ENCODE measurements at regions not wholly inside any gene's neighbourhood (a gene's known extent, or its start where the extent isn't known, plus 50 kb on each side); places are given as distances from the start of the nearest gene placed in this dataset.
A peak's percentile ranks its signal among the peaks of the same experiment; 100 is the strongest.

- DNase-seq (ENCODE audit: low spot score), result peak; percentile 94
Observed at GRCh38 chr2:146874260-146874658, 970.6 kb upstream of the ACVR2A start.

DNA sequence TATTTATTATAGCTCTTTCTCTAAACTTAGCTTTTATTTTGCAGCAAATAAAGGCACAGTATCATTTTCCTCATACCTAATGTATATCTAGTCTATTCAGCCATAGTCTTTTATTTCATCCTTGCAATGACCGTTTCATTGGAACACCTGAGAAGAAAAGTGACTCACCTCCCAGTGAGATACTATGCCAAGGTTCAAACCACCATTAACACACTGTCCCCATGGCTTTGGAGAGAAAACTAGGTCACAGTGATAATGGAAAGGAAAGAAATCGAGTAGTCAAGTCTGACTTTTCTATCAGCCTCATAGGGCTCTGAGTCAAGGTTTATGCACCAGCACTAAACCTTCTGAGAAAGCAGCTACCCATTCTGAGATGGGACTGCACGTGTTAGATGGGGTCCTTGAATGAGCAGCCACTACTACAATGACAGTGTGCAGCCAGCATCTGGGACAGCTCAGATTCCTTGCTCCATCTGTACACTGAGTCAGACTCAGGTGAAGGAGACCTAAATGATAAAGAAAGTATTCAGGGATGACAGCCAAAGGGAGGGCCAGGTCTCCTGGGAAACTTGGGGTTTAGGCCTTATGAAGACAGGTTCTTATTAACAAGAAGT, 971.1 kb upstream of the ACVR2A start:
- DNase-seq (ENCODE audit: low spot score), result no peak

GRCh38 chr2:146873056-146873455, 971.8 kb upstream of the ACVR2A start:
- DNase-seq (ENCODE audit: low spot score), result no peak

GRCh38 chr2:146870691-146871090, 974.1 kb upstream of the ACVR2A start:
- no peak for DNase-seq (ENCODE audit: low spot score)

GRCh38 chr2:146869328-146869727, 975.5 kb upstream of the ACVR2A start:
- DNase-seq (ENCODE audit: low spot score), result no peak

DNA sequence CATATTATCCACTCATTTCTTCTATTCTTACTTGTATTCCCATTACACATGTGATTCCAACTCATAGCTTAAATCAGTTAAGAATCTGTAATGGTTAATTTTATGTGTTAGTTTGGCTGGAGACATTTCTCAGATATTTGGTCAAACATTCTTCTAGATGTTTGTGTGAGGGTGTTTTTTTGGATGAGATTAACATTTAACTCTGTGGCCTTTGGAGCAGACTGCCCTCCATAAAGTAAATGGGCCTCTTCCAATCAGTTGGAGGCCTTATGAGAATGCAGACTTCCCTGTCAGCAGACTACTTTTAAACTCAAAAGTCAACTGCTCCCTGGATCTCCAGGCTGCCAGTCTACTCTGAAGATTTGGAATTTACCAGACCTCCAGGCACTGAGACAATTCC, 976.8 kb upstream of the ACVR2A start:
- no peak for DNase-seq (ENCODE audit: low spot score)

- DNase-seq (ENCODE audit: low spot score), result no peak
Observed at GRCh38 chr2:146867477-146867986, 977.3 kb upstream of the ACVR2A start.

GRCh38 chr2:146853741-146854444, 990.9 kb upstream of the ACVR2A start:
- no peak for DNase-seq (ENCODE audit: low spot score)

GRCh38 chr2:146852661-146853060, 992.2 kb upstream of the ACVR2A start:
- no peak for DNase-seq (ENCODE audit: low spot score)

DNA sequence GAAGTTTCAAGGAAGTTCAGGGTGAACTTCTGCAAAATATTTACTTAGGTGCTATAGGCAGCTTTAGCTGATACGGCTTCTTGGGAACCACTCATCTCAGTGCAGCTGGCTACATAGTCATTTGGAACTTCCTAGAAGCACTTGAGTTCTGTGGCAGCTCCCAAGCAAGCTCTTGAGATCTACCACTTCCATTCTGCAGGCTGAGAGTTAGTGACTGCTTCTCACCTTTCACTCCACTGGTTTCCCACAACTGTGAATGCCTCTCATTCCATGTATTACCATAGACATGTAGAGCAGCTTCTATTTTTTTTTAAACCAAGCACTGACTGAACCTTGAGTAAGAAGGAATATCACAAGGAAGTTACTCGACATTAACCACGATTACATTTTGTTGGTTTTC, 994.1 kb upstream of the ACVR2A start:
- no peak for DNase-seq (ENCODE audit: low spot score)

DNA sequence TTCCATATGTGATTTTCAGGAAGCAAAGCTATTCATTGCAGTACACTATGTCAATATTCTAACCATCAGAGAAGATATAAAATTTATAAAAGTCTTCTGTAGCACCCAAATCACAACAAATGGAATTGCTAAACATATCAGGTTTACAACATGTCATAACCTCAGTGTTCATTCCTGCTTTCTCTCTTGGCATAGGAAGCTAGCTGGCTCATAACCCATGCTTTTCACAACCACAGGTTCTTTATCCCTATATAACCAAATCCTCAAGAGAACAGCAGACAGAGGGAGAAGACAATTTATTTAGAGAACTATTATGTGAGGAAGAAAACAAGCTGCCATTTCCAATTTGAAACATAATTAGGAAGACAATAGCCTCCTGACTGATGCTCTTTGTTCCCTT, 997.0 kb upstream of the ACVR2A start:
- no peak for DNase-seq (ENCODE audit: low spot score)

DNA sequence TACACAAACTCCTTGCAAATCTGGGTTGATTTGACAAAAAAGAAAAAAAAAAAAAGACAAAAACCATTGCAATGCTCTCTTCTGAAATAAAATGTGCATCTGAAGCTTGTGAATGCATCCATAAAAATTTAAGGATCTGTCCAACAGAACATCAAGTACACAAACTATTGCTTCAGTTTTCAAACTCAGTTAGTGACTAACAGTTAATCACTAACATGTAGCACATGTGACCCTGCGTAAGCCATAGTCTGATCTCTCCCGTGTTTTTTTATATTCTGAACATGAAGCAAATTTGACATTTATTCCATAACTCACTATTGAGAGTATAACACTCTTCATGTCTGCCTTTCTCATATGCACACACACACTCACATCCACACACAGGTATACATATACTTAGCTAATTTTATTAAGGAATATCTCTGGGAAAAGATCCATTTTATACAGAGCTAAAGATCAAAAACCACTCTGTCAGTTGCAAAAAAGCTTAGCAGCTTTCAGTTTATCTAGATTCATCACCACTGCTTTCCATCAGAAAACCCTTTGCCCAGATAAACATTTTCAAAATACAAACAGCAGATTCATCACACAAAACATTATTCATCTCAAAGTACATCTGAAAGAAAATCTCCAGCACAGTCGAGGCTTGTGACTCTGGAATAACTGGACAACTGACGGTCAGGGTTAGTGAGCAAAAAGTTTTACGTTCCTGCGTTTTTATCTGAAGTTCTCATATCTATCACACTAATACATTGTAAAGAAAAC, 1000.4 kb upstream of the ACVR2A start:
- DNase-seq (ENCODE audit: low spot score), result no peak

- DNase-seq (ENCODE audit: low spot score), result no peak
Observed at GRCh38 chr2:146837857-146838256, 1007.0 kb upstream of the ACVR2A start.

- DNase-seq (ENCODE audit: low spot score), result no peak
Observed at GRCh38 chr2:146826388-146826787, 1018.4 kb upstream of the ACVR2A start.

DNA sequence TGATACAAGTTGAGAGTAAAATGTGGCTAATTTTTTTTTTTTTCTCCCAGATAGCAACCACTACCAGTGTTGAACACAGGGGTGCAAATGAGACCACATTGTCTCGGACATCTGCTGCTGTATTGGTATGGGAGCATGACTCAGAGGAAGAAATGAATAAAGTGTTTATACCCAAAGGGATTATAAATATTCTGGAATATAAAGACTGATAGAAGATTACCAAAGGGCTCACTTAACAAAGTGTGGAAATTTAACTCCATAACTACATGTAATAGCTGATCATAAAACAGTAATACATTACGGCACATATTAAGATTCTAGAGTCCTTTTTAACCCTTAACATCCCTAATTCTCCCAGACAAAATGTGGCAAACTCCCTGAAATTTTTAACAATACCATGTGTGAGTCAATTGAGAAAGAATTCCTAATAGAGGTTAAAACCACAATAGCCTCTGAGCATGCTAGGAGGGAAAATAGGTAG, 1023.0 kb upstream of the ACVR2A start:
- peak; percentile 56 for DNase-seq (ENCODE audit: low spot score)

- peak; percentile 70 for DNase-seq (ENCODE audit: low spot score)
Observed at GRCh38 chr2:146820672-146821071, 1024.2 kb upstream of the ACVR2A start.

DNA sequence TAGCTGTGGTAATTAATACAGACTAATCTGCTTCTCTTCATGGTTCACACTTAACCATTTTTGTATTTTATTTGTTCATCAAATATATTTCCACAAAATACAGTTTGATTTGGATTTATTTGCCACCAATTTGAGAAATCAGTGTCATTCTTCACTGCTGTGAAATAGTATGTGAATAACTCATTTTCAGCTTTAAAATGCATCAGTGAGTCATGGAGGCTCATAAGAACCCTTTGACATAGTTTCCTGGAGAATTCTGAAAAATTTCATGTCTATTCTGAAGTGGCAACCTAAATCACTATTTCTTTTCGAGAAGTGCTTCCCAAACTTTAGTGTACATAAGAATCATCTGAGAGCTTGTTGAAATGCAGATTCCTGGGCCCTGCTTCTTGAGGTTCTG, 1026.7 kb upstream of the ACVR2A start:
- DNase-seq (ENCODE audit: low spot score), result no peak

- no peak for DNase-seq (ENCODE audit: low spot score)
Observed at GRCh38 chr2:146817613-146818012, 1027.2 kb upstream of the ACVR2A start.

GRCh38 chr2:146814971-146815370, 1029.9 kb upstream of the ACVR2A start:
- no peak for DNase-seq (ENCODE audit: low spot score)

- DNase-seq (ENCODE audit: low spot score), result no peak
Observed at GRCh38 chr2:146807568-146808168, 1037.2 kb upstream of the ACVR2A start.

GRCh38 chr2:146806364-146807005, 1038.3 kb upstream of the ACVR2A start:
- DNase-seq (ENCODE audit: low spot score), result no peak

GRCh38 chr2:146804288-146804687, 1040.5 kb upstream of the ACVR2A start:
- no peak for DNase-seq (ENCODE audit: low spot score)

Data from kidney capillary endothelial cell (primary cell).